ENCODE measurements at regions not wholly inside any gene's neighbourhood (a gene's known extent, or its start where the extent isn't known, plus 50 kb on each side); places are given as distances from the start of the nearest gene placed in this dataset.

GRCh38 chrX:150254909-150255308, 108.2 kb upstream of the MAMLD1 start:
- Mint-ChIP-seq H3K36me3 (ENCODE audit: low read depth) (no peaks in the 10 kb centered on the region), H3K27ac (ENCODE audit: unreplicated experiment) (no peak overlapping the region), H3K9me3 (no peaks in the 10 kb centered on the region), H3K27me3 (ENCODE audit: low read depth) (no peaks in the 10 kb centered on the region), H3K4me1 (no peaks in the 10 kb centered on the region), H3K4me3 (no peak overlapping the region)
- TF ChIP-seq CTCF (conservative IDR thresholded peaks at IDR 0.05) = no peak
- no peak for DNase-seq (ENCODE audit: low read depth, low spot score)

DNA sequence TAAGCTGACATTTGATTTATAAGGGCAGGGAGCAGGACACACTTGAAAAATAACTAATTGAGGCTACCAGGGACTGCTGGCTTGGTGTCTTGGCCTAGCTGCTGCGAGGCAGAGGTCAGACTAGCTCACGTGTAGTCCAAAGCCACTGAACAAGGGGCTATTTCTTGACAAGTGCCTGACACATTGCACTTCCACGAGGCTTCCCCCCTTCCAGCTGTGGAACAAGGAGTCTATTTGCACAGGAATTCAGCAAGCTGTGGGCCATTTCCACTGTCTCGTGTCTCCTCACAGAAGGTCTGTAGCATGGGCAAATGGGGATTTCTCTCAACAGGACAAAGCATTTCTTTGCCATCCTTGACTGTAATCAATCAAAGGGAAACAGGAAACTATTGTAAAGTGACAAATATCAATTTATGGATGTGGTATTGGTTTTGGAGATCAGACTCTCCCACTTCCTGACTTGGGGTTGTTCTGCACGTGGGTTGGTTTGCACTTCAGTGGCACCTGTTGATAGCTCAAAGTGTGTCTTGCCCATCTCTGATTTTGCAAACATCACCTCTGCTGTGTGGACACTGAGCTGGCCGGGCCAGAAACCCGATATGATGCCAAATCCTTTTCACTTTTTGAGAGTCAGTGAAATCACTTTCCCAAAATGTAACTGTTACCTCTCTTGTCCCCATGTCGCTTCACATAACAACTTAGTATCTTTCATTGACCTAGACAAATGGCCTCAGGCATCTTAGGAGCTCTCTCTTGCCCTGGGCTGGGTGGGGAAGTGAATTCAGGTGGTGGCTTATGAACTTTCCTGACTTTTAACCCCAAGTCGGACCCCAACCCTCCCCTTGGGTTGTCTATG, 107.4 kb upstream of the MAMLD1 start:
- H3K9me3 Mint-ChIP-seq = no peaks in the 10 kb centered on the region
- no peaks in the 10 kb centered on the region for H3K27me3 Mint-ChIP-seq (ENCODE audit: low read depth)
- TF ChIP-seq CTCF (conservative IDR thresholded peaks at IDR 0.05) = no peak
- DNase-seq (ENCODE audit: low read depth, low spot score) = no peak
- no peak overlapping the region for H3K4me3 Mint-ChIP-seq
- H3K4me1 Mint-ChIP-seq = no peaks in the 10 kb centered on the region
- H3K36me3 Mint-ChIP-seq (ENCODE audit: low read depth) = no peaks in the 10 kb centered on the region
- H3K27ac Mint-ChIP-seq (ENCODE audit: unreplicated experiment) = no peak overlapping the region

GRCh38 chrX:150256297-150256650, 106.8 kb upstream of the MAMLD1 start:
- H3K9me3 Mint-ChIP-seq = no peaks in the 10 kb centered on the region

GRCh38 chrX:150257353-150258175, 105.6 kb upstream of the MAMLD1 start:
- no peak for TF ChIP-seq CTCF (conservative IDR thresholded peaks at IDR 0.05)
- H3K36me3 Mint-ChIP-seq (ENCODE audit: low read depth) = no peaks in the 10 kb centered on the region
- H3K4me3 Mint-ChIP-seq = no peak overlapping the region
- no peaks in the 10 kb centered on the region for H3K4me1 Mint-ChIP-seq
- H3K9me3 Mint-ChIP-seq = no peaks in the 10 kb centered on the region
- H3K27ac Mint-ChIP-seq (ENCODE audit: unreplicated experiment) = no peak overlapping the region
- H3K27me3 Mint-ChIP-seq (ENCODE audit: low read depth) = no peaks in the 10 kb centered on the region
- DNase-seq (ENCODE audit: low read depth, low spot score) = no peak

More at GRCh38 chrX:150256297-150256650, 106.8 kb upstream of the MAMLD1 start:
- H3K4me3 Mint-ChIP-seq = no peak overlapping the region
- no peaks in the 10 kb centered on the region for H3K36me3 Mint-ChIP-seq (ENCODE audit: low read depth)
- H3K27ac Mint-ChIP-seq (ENCODE audit: unreplicated experiment) = no peak overlapping the region
- no peaks in the 10 kb centered on the region for H3K27me3 Mint-ChIP-seq (ENCODE audit: low read depth)
- TF ChIP-seq CTCF (conservative IDR thresholded peaks at IDR 0.05) = no peak
- DNase-seq (ENCODE audit: low read depth, low spot score) = no peak
- no peaks in the 10 kb centered on the region for H3K4me1 Mint-ChIP-seq

DNA sequence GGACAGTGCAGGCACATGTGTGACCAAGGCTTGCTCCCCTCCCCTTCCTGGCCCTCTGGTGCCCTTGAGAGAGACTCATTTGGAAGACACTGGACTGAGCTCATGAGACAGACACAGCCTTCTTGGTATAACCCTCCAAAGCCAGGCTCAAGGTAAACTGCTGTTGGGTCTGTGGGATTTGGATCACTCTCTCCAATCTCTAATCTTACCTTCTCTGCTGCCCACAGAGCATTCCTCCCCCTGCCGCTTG, 105.0 kb upstream of the MAMLD1 start:
- Mint-ChIP-seq H3K4me3 (no peak overlapping the region), H3K4me1 (no peaks in the 10 kb centered on the region), H3K27ac (ENCODE audit: unreplicated experiment) (no peak overlapping the region), H3K9me3 (no peaks in the 10 kb centered on the region), H3K27me3 (ENCODE audit: low read depth) (no peaks in the 10 kb centered on the region), H3K36me3 (ENCODE audit: low read depth) (no peaks in the 10 kb centered on the region)
- DNase-seq (ENCODE audit: low read depth, low spot score) = no peak
- no peak for TF ChIP-seq CTCF (conservative IDR thresholded peaks at IDR 0.05)
